ENCODE measurements at regions not wholly inside any gene's neighbourhood (a gene's known extent, or its start where the extent isn't known, plus 50 kb on each side); places are given as distances from the start of the nearest gene placed in this dataset.
A peak's percentile ranks its signal among the peaks of the same experiment; 100 is the strongest.

- ChIA-PET CTCF (interaction anchor here (0.6 kb wide), 1 partner anchor 86 kb away, joined by 4 read pairs; no protein-coding TSS in a partner anchor), POLR2A (no interaction called here)
Measured at GRCh38 chr11:134474070-134474860, 62.2 kb upstream of the B3GAT1 start.

GRCh38 chr11:134471716-134472455 lies 59.8 kb upstream of the B3GAT1 start:
- POLR2A ChIA-PET = no interaction called here
- TF ChIP-seq HDGF (IDR thresholded peaks at IDR 0.05; ENCODE audit: borderline replicate concordance) (no peak), FOXM1 (IDR thresholded peaks at IDR 0.05; ENCODE audit: borderline replicate concordance) (no peak), PKNOX1 (IDR thresholded peaks at IDR 0.05) (no peak), FOXK2 (IDR thresholded peaks at IDR 0.05) (no peak), ZNF384 (IDR thresholded peaks at IDR 0.05) (no peak), TARDBP (IDR thresholded peaks at IDR 0.05) (no peak), LEF1 (IDR thresholded peaks at IDR 0.05; ENCODE audit: borderline replicate concordance) (no peak), NFRKB (IDR thresholded peaks at IDR 0.05) (no peak), BHLHE40 (IDR thresholded peaks at IDR 0.05; ENCODE audit: borderline replicate concordance) (no peak), ARNT (IDR thresholded peaks at IDR 0.05) (no peak), SUZ12 (IDR thresholded peaks at IDR 0.05) (no peak), CTBP1 (IDR thresholded peaks at IDR 0.05; ENCODE audit: borderline replicate concordance) (no peak), ELF4 (IDR thresholded peaks at IDR 0.05) (no peak), FOXA1 (IDR thresholded peaks at IDR 0.05) (no peak), L3MBTL2 (conservative IDR thresholded peaks at IDR 0.05) (no peak), SP1 (IDR thresholded peaks at IDR 0.05) (no peak)
- DNase-seq (ENCODE audit: extremely low spot score) = no peak
- CTCF ChIA-PET = no interaction called here

More at GRCh38 chr11:134474070-134474860, 62.2 kb upstream of the B3GAT1 start:
- DNase-seq (ENCODE audit: extremely low spot score) = no peak
- TF ChIP-seq SP1 (IDR thresholded peaks at IDR 0.05) (no peak), L3MBTL2 (conservative IDR thresholded peaks at IDR 0.05) (no peak), ZNF384 (IDR thresholded peaks at IDR 0.05) (no peak), FOXK2 (IDR thresholded peaks at IDR 0.05) (no peak), HDGF (IDR thresholded peaks at IDR 0.05; ENCODE audit: borderline replicate concordance) (no peak), TARDBP (IDR thresholded peaks at IDR 0.05) (no peak), PKNOX1 (IDR thresholded peaks at IDR 0.05) (no peak), ELF4 (IDR thresholded peaks at IDR 0.05) (no peak), FOXM1 (IDR thresholded peaks at IDR 0.05; ENCODE audit: borderline replicate concordance) (no peak), FOXA1 (IDR thresholded peaks at IDR 0.05) (no peak), SUZ12 (IDR thresholded peaks at IDR 0.05) (no peak), NFRKB (IDR thresholded peaks at IDR 0.05) (no peak), CTBP1 (IDR thresholded peaks at IDR 0.05; ENCODE audit: borderline replicate concordance) (no peak), ARNT (IDR thresholded peaks at IDR 0.05) (no peak), LEF1 (IDR thresholded peaks at IDR 0.05; ENCODE audit: borderline replicate concordance) (no peak), BHLHE40 (IDR thresholded peaks at IDR 0.05; ENCODE audit: borderline replicate concordance) (no peak)

GRCh38 chr11:134471087-134471715 lies 59.2 kb upstream of the B3GAT1 start:
- ChIA-PET CTCF (no interaction called here), POLR2A (no interaction called here)
- DNase-seq (ENCODE audit: extremely low spot score) = no peak
- no peak for TF ChIP-seq TARDBP (IDR thresholded peaks at IDR 0.05)
- no peak for TF ChIP-seq PKNOX1 (IDR thresholded peaks at IDR 0.05)
- TF ChIP-seq LEF1 (IDR thresholded peaks at IDR 0.05; ENCODE audit: borderline replicate concordance) = no peak
- no peak for TF ChIP-seq ELF4 (IDR thresholded peaks at IDR 0.05)
- no peak for TF ChIP-seq CTBP1 (IDR thresholded peaks at IDR 0.05; ENCODE audit: borderline replicate concordance)
- TF ChIP-seq FOXK2 (IDR thresholded peaks at IDR 0.05) = no peak
- no peak for TF ChIP-seq ARNT (IDR thresholded peaks at IDR 0.05)
- no peak for TF ChIP-seq SP1 (IDR thresholded peaks at IDR 0.05)
- TF ChIP-seq NFRKB (IDR thresholded peaks at IDR 0.05) = no peak
- no peak for TF ChIP-seq FOXM1 (IDR thresholded peaks at IDR 0.05; ENCODE audit: borderline replicate concordance)
- TF ChIP-seq FOXA1 (IDR thresholded peaks at IDR 0.05) = no peak
- TF ChIP-seq HDGF (IDR thresholded peaks at IDR 0.05; ENCODE audit: borderline replicate concordance) = no peak
- no peak for TF ChIP-seq SUZ12 (IDR thresholded peaks at IDR 0.05)
- TF ChIP-seq BHLHE40 (IDR thresholded peaks at IDR 0.05; ENCODE audit: borderline replicate concordance) = no peak
- TF ChIP-seq ZNF384 (IDR thresholded peaks at IDR 0.05) = no peak
- no peak for TF ChIP-seq L3MBTL2 (conservative IDR thresholded peaks at IDR 0.05)

GRCh38 chr11:134470238-134470637 lies 58.2 kb upstream of the B3GAT1 start:
- POLR2A ChIA-PET = no interaction called here
- no peak for DNase-seq (ENCODE audit: extremely low spot score)
- TF ChIP-seq PKNOX1 (IDR thresholded peaks at IDR 0.05) = peak; percentile 60
- no peak for TF ChIP-seq NFRKB (IDR thresholded peaks at IDR 0.05)
- CTCF ChIA-PET = no interaction called here

- ChIA-PET CTCF (no interaction called here), POLR2A (no interaction called here)
- DNase-seq (ENCODE audit: extremely low spot score) = no peak
Measured at GRCh38 chr11:134469627-134470026, 57.6 kb upstream of the B3GAT1 start.

More at GRCh38 chr11:134469627-134470026, 57.6 kb upstream of the B3GAT1 start:
- peak; percentile 80 for TF ChIP-seq L3MBTL2 (conservative IDR thresholded peaks at IDR 0.05)
- no peak for TF ChIP-seq NFRKB (IDR thresholded peaks at IDR 0.05)
